GM23338 (cell line): ENCODE measurements at regions not wholly inside any gene's neighbourhood (a gene's known extent, or its start where the extent isn't known, plus 50 kb on each side); places are given as distances from the start of the nearest gene placed in this dataset.

ENCODE experiments used
- CTCF ChIP-seq, 2 experiments: fragments of 200-600 bp in 1 of 2; sonication (generic) in 1 of 2; conservative IDR thresholded peaks; 2 replicates each; pipeline versions ENCODE4 v1.5.1 to v1.6.1; 2016 to 2017; ENCODE audit warnings: antibody characterized with exemption in 2 of 2, low read depth in 2 of 2, mild to moderate bottlenecking in 2 of 2, moderate library complexity in 1 of 2
- EZH2phosphoT487 ChIP-seq: fragments of 200-600 bp; sonication (generic); IDR thresholded peaks from one replicate; pipeline ENCODE4 v1.8.1; 2018; ENCODE audit warnings: antibody characterized with exemption; ENCODE audit not compliant: unreplicated experiment
- POLR2AphosphoS5 ChIP-seq: IDR thresholded peaks from 2 replicates; pipeline ENCODE4 v1.6.1; 2016; ENCODE audit warnings: antibody characterized with exemption, low read depth
- STAT1 ChIP-seq: IDR thresholded peaks from one replicate; pipeline ENCODE4 v1.6.1; 2016; ENCODE audit warnings: antibody characterized with exemption; ENCODE audit not compliant: unreplicated experiment

GRCh38 chr16:79656553-79657115, 56.1 kb upstream of the MAF start:
- TF ChIP-seq CTCF (conservative IDR thresholded peaks at IDR 0.05; ENCODE audit: low read depth in 2 of 2) (no peak), POLR2AphosphoS5 (no peak), EZH2phosphoT487 (no peak), STAT1 (no peak)
